OCI-LY1 (cell line): ENCODE measurements at regions not wholly inside any gene's neighbourhood (a gene's known extent, or its start where the extent isn't known, plus 50 kb on each side); places are given as distances from the start of the nearest gene placed in this dataset.

Source experiments
- CTCF ChIP-seq: fragments of 200-600 bp; sonication (generic), shearing (Covaris generic); IDR thresholded peaks from 2 replicates; pipeline ENCODE4 v1.5.1; 2017; ENCODE audit warnings: mild to moderate bottlenecking, antibody characterized with exemption, low read length, moderate library complexity, mixed read lengths
- EZH2 ChIP-seq: fragments of 200-600 bp; sonication (generic), shearing (Covaris generic); IDR thresholded peaks from 2 replicates; pipeline ENCODE4 v1.8.0; 2017; ENCODE audit warnings: borderline replicate concordance, mixed run types, mild to moderate bottlenecking, antibody characterized with exemption, low read length, moderate library complexity, mixed read lengths

- TF ChIP-seq CTCF (no peak), EZH2 (no peak)
These were observed 569.5 kb downstream of the PSAT1 start for GRCh38 chr9:78866207-78867132.
